NCI-H446 (cell line): ENCODE measurements at regions not wholly inside any gene's neighbourhood (a gene's known extent, or its start where the extent isn't known, plus 50 kb on each side); places are given as distances from the start of the nearest gene placed in this dataset.
"Not testable (repeated sequence)": the region's sequence is repeated elsewhere in the genome, so short reads cannot be mapped to it uniquely, and the experiment has no call there.

Experiments used
- DNase-seq, 2 experiments: peaks; one replicate each; lab custom pipeline; 2025; lab: John Stamatoyannopoulos, UW

DNA sequence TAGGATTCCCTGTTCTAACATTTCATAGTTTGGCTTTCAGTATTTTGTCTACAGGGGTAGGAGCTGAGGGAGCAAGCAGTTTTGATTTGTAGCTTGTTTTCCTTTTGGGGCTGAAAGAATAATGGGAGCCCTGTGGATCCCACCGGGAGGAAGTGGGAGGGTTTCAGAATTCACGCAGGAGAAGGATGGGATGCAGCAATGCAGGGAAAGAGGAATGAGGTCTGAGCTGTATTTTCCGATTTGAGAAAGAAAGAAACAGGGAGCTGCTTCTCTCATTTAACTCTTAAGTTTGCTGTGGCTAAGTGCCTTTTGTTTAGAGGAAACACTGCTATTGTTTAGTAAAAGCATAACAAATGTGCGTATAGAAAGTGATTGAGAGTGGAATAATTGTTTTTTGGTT lies 141.0 kb downstream of the ADCYAP1 start:
- DNase-seq, result no peak

DNA sequence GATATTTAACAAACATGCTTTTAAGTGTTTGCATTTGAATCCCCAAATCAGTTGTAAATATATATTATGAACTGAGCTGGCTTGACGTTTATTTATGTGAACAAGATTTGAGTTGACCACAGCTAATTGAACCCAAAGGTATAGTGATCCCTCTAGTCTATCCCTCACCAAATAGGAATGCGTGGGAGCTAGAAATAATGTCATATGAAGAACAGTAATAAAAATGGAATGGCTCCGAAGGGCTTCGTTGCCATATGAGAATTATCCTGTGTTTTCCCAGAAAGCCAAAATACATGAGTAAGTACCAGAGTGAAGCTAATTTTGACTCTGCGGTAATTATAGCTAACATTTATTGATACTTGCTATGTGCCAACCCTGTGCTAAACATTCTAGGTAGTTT lies 142.7 kb downstream of the ADCYAP1 start:
- no peak for DNase-seq

DNA sequence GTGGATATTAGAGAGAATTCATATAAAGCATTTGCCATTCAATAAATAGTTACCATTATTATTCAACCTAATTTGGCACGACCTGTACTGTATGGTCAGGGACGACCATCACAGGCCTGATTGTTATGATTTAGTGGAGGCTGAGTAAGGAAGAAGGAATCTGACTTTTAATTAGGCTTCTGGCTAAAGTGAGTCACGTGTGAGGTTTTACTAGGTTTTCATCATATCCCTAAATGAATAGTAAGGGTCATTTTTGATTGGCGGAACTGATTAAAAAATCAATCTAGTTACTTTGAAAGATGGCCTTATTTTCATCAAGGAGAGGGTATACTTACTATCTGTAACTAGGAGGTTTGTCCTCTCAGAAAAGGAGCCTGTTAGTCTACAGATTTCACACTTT lies 143.4 kb downstream of the ADCYAP1 start:
- no peak for DNase-seq

- no peak for DNase-seq
Measured at GRCh38 chr18:1049173-1049572, 144.5 kb downstream of the ADCYAP1 start.

DNA sequence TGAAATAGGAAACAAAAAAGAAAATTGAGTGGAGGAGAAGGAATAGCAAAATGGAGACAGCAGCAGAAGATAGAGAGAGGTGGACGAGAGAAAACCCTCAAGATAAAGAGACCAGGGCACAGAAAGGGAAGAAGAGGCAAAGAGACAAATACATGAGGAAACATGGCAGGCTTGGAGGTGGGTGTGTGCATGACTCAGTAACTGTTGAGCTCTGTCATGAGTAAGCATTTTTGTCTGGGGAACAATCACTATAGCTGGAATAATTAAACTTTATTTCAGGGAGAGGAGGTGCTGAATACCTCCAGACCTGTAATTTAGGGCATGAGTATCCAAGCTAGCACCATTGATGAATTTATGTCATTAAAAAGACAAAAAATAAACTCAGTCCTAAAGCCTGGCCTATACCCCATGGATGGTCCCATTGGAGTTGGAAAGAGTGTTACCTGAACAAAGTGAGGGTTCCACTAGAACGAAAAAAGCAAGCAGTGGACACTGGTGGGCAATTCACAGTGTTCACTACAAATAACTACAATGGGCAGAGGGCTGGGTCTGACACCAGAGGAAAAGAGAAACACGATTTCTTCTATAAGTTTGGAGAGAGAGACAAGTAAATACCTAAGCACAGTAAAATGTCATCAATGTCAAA lies 145.5 kb downstream of the ADCYAP1 start:
- no peak for DNase-seq

DNA sequence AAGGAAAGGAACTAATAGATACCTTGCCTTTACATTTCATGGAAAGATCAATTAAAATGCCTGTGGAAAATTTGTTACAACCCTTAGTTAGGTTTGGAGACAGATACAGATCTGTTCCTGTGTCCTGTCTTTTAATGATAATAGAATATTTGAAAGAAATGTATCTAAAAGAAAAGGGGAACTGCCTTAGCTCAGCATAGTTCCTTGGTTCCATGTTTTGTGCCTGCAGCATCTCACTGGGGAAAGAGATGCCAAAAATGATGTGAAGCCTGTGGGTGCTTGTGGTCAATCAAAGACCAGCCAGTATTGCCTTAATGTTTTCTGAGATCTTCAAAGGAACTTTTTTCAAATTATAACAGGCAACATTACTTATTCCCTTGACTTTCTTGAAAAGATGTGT lies 147.6 kb downstream of the ADCYAP1 start:
- no peak for DNase-seq

GRCh38 chr18:1053331-1054315 lies 149.0 kb downstream of the ADCYAP1 start:
- DNase-seq, result no peak

DNA sequence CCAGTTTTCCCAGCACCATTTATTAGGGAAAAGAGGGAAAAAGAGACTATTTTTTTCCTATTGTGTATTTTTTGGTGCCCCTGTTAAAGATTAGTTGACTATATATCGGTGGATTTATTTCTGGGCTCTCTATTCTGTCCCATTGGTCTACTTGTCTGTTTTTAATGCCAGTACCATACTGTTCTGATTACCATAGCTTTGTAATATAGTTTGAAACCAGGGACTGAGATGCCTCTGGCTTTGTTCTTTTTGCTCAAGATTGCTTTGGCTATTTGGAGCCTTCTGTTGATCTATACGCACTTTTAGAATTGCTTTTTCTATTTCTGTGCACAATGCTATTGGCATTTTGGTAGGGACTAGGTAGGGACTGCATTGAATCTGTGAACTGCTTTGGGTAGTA lies 151.7 kb downstream of the ADCYAP1 start:
- no peak for DNase-seq

- no peak for DNase-seq
Measured at GRCh38 chr18:1057367-1057766, 152.7 kb downstream of the ADCYAP1 start.

DNA sequence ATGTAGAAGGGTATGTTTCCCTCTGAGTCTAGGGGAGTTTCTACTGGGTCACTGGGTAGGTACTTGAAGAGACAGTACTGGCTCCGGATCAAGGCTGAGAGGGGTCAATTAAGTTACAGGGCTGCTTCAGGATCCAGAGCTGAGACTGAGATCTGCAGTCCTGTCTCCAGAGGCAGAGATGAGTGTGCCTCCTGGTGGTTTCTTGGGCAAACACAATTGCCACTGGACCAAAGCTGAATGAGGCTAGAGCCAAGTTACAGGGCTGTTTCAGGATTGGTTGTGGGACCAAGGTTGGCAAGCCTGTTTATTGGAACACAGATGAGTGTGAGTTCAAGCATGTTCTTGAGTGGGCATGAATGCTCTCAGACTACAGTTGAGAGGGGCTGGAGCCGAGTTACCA lies 157.9 kb downstream of the ADCYAP1 start:
- DNase-seq, result peak in 1 of 2 experiments; percentile 13

DNA sequence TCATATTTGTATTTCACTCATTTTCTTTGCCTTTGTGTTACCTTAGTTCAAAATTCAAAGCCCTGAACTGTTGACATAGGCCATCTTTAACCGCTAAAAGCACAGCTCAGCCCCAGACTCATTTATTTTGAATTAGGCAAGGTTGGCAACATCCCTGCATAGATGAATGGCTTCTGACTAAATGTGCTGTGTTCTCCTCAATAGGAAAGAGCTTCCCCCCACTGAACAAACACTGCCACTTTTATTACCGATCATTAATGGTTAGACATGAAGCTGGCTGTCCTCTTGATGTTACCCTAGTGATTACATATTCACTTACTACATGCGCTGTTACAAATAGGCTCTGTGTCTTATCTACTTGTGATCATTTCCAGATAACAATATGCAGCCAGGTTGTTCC lies 170.7 kb downstream of the ADCYAP1 start:
- no peak for DNase-seq

- DNase-seq, result no peak
Measured at GRCh38 chr18:1075876-1076275, 171.2 kb downstream of the ADCYAP1 start.

- no peak for DNase-seq
Measured at GRCh38 chr18:1078301-1078700, 173.6 kb downstream of the ADCYAP1 start.

DNA sequence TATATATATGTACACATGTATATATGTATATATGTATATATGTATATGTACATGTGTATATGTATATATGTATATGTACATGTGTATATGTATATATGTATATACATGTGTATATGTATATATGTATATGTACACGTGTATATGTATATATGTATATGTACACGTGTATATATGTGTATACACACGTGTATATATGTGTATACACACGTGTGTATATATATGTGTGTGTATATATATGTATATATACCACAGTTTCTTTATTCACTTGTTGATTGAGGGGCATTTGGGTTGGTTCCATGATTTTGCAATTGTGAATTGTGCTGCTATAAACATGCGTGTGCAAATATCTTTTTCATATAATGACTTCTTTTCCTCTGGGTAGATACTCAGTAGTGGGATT lies 179.0 kb downstream of the ADCYAP1 start:
- not testable (repeated sequence) for DNase-seq

GRCh38 chr18:1090758-1091157 lies 186.1 kb downstream of the ADCYAP1 start:
- no peak for DNase-seq

GRCh38 chr18:1092228-1092627 lies 187.6 kb downstream of the ADCYAP1 start:
- no peak for DNase-seq

- DNase-seq, result no peak
Measured at GRCh38 chr18:1094409-1094808, 189.7 kb downstream of the ADCYAP1 start.

- not testable (repeated sequence) for DNase-seq
Measured at GRCh38 chr18:1097991-1098735, 193.5 kb downstream of the ADCYAP1 start.

DNA sequence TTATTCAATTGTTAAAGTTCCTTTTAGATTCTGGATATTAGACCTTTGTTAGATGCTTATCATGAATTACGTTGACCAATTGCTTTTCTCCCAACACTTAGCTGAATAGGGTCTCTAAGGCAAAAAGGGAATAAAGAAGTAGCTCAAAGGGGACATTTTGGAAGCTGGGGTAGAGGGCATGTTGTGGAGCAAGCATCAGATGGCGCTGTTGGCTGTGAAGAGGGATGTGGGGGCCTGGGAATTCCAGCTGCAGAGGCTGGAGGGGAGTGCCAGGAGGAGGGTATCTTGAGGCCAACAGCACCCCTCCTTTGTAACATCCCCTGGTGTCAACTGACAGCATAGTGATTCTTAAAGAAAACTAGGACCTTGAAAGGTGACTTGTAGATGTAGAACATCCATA lies 198.2 kb downstream of the ADCYAP1 start:
- no peak for DNase-seq

DNA sequence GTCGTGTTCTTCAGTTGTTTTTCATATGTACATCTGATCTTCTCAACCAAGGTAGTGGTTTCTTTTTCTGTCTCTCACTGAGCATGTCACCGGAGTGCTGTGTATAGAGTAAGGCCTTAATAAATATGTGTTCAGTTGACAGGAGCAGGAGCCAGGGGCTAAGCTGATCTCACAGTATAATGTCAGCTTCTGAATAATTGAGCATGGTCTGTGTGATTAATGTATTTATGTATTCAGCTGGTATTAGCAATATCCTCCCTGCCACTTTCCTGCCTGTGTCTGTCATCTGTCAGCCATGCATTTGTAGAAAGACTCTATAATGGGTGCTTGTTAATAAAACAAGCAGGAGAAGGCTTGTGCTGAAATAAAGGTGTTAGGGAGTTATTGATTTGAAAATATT lies 198.9 kb downstream of the ADCYAP1 start:
- DNase-seq, result no peak

DNA sequence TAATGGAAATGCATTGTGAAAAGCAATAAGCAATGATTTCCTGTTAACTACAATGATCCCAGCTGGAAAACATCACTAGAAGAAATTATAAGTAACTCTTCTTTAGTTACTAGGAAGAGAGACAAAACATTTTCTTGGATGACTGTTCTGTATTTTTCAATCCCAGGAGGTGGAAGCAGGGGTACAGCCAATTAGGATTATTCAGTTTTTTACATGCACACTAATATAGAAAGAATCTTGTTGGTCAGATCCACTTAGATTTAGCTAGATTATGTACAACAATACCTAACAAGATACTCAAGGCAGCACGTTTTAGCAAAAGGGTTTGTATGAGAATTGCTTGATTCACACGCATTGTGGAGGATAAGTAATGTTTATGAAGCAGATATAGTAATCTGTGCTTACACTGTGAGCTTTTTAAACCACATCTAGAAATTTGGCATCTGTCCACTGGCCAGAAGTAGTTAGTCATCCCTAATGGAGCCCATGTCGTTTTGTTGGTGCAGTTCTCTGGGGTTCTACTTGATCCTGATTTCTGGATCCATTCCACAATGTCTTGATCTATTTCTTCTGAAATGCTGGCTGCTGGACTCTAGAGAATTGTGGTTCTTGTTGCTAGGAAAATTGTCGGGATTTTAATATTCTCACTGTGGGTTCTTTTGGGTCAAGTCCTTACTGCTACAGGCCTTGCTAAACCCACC lies 199.7 kb downstream of the ADCYAP1 start:
- peak in 1 of 2 experiments; percentile 50 for DNase-seq

DNA sequence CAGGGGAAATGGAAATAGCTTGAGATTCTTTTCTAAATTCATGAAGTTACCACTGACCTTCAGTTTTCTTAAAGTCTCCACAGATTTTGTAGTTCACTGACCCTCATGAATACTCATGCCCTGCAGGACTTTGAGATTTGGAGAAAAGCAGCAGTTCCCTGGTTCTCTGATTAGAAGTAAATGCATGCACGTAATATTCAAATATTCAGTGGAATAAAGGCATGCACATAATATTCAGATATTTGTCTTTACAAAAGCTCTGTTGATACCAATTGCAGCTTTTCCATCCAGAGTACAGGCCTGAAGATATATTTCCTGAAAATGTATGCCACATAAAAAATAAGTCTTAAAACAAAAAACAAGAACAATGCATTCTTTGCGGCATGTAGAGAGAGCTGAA lies 219.8 kb downstream of the ADCYAP1 start:
- no peak for DNase-seq
